ENCODE measurements at regions not wholly inside any gene's neighbourhood (a gene's known extent, or its start where the extent isn't known, plus 50 kb on each side); places are given as distances from the start of the nearest gene placed in this dataset.

- ATAC-seq (no peak), FAIRE-seq (no peak), DNase-seq (ENCODE audit: low read depth in 1 of 2, low spot score in 1 of 2) (no peak)
- WGBS (ENCODE audit: missing lambda C conversion rate), result 0% methylated on average over 1 of the region's 1 CpG
- CTCF ChIA-PET, result no interaction called here
- TF ChIP-seq FOSB (CRISPR knock-in tag; IDR thresholded peaks at IDR 0.05), result no peak
- TF ChIP-seq HOXA7 (CRISPR knock-in tag; IDR thresholded peaks at IDR 0.05), result no peak
- no peak for TF ChIP-seq ZC3H11A (IDR thresholded peaks at IDR 0.05)
- no peak for TF ChIP-seq KDM1A (IDR thresholded peaks at IDR 0.05; ENCODE audit: low read depth)
- TF ChIP-seq NFE2L2 (conservative IDR thresholded peaks at IDR 0.05; ENCODE audit: low read length), result no peak
- no peak for TF ChIP-seq RAD21 (conservative IDR thresholded peaks at IDR 0.05 in 1 of 2, IDR thresholded peaks at IDR 0.05 in 1 of 2)
- TF ChIP-seq SREBF2 (IDR thresholded peaks at IDR 0.05), result no peak
- TF ChIP-seq, protein P1, sequence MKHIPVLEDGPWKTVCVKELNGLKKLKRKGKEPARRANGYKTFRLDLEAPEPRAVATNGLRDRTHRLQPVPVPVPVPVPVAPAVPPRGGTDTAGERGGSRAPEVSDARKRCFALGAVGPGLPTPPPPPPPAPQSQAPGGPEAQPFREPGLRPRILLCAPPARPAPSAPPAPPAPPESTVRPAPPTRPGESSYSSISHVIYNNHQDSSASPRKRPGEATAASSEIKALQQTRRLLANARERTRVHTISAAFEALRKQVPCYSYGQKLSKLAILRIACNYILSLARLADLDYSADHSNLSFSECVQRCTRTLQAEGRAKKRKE (CRISPR knock-in tag; IDR thresholded peaks at IDR 0.05; ENCODE audit: low read depth), result no peak
- Histone ChIP-seq H3K9me3 (no peaks in the 10 kb centered on the region), H3K27ac (no peak overlapping the region), H3K4me3 (no peak overlapping the region), H3K4me1 (no peaks in the 10 kb centered on the region), H3K4me2 (no peak overlapping the region)
- POLR2A ChIA-PET, result no interaction called here
Measured at GRCh38 chr6:95948324-95948723, 67.5 kb upstream of the FUT9 start.

DNA sequence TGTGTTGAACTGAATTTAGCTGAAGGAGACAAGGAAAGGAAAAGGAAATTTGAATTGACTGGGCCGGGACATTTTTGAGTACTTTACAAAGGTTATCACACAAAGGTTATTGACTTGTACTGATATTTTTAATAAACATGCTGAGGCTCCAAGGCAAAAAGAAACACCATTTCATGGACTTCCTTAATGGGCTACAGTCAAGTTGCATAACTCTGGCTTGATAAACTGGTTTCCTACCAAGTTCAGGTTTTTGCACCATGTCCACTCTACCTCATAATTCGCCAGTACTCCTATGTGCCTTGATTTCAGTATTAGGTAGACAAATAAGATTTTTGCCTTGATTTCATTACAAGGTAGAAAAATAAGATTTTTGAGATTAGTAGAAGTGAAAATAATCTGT, 65.8 kb upstream of the FUT9 start:
- ATAC-seq, result no peak
- DNase-seq (ENCODE audit: low read depth in 1 of 2, low spot score in 1 of 2), result no peak
- TF ChIP-seq NFE2L2 (conservative IDR thresholded peaks at IDR 0.05; ENCODE audit: low read length) (no peak), POLR2AphosphoS2 (conservative IDR thresholded peaks at IDR 0.05; ENCODE audit: low read length) (no peak), REST (IDR thresholded peaks at IDR 0.05) (no peak), NPAS2 (CRISPR knock-in tag; IDR thresholded peaks at IDR 0.05; ENCODE audit: borderline replicate concordance) (no peak), CHD2 (IDR thresholded peaks at IDR 0.05; ENCODE audit: low read length, partially characterized antibody) (no peak), ZNF302 (CRISPR knock-in tag; IDR thresholded peaks at IDR 0.05) (no peak), TFCP2L1 (CRISPR knock-in tag; IDR thresholded peaks at IDR 0.05) (no peak), PHF8 (IDR thresholded peaks at IDR 0.05; ENCODE audit: borderline replicate concordance, low read depth) (no peak), POLR2A (IDR thresholded peaks at IDR 0.05; ENCODE audit: low read length) (no peak), MAZ (IDR thresholded peaks at IDR 0.05; ENCODE audit: borderline replicate concordance, low read depth, low read length) (no peak), CBX2 (IDR thresholded peaks at IDR 0.05; ENCODE audit: borderline replicate concordance, low read depth) (no peak), JUNB (IDR thresholded peaks at IDR 0.05) (no peak), JUN (IDR thresholded peaks at IDR 0.05) (no peak), RFX5 (IDR thresholded peaks at IDR 0.05) (no peak), GATA3 (IDR thresholded peaks at IDR 0.05; ENCODE audit: borderline replicate concordance) (no peak), HOXB13 (CRISPR knock-in tag; IDR thresholded peaks at IDR 0.05; ENCODE audit: low read depth) (no peak), ZSCAN20 (CRISPR knock-in tag; IDR thresholded peaks at IDR 0.05) (no peak)
- TF ChIP-seq, protein P2, sequence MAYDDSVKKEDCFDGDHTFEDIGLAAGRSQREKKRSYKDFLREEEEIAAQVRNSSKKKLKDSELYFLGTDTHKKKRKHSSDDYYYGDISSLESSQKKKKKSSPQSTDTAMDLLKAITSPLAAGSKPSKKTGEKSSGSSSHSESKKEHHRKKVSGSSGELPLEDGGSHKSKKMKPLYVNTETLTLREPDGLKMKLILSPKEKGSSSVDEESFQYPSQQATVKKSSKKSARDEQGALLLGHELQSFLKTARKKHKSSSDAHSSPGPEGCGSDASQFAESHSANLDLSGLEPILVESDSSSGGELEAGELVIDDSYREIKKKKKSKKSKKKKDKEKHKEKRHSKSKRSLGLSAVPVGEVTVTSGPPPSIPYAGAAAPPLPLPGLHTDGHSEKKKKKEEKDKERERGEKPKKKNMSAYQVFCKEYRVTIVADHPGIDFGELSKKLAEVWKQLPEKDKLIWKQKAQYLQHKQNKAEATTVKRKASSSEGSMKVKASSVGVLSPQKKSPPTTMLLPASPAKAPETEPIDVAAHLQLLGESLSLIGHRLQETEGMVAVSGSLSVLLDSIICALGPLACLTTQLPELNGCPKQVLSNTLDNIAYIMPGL (CRISPR knock-in tag; IDR thresholded peaks at IDR 0.05; ENCODE audit: borderline replicate concordance), result no peak
- TF ChIP-seq, protein P3, sequence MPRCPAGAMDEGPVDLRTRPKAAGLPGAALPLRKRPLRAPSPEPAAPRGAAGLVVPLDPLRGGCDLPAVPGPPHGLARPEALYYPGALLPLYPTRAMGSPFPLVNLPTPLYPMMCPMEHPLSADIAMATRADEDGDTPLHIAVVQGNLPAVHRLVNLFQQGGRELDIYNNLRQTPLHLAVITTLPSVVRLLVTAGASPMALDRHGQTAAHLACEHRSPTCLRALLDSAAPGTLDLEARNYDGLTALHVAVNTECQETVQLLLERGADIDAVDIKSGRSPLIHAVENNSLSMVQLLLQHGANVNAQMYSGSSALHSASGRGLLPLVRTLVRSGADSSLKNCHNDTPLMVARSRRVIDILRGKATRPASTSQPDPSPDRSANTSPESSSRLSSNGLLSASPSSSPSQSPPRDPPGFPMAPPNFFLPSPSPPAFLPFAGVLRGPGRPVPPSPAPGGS (IDR thresholded peaks at IDR 0.05), result no peak
- TF ChIP-seq, protein P4, sequence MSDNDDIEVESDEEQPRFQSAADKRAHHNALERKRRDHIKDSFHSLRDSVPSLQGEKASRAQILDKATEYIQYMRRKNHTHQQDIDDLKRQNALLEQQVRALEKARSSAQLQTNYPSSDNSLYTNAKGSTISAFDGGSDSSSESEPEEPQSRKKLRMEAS (IDR thresholded peaks at IDR 0.05), result no peak
- no peak overlapping the region for H3K4me3 ChIP-seq
- POLR2A ChIA-PET, result no interaction called here
- FAIRE-seq, result no peak
- H3K4me2 ChIP-seq, result no peak overlapping the region
- H3K9me3 ChIP-seq, result no peaks in the 10 kb centered on the region
- no peak overlapping the region for H3K27ac ChIP-seq
- 2% methylated on average over 2 of the region's 2 CpGs for WGBS (ENCODE audit: missing lambda C conversion rate)
- no peaks in the 10 kb centered on the region for H3K4me1 ChIP-seq
- CTCF ChIA-PET, result no interaction called here

Measured in A549 (cell line).